HCEC 1CT (cell line): ENCODE measurements at regions not wholly inside any gene's neighbourhood (a gene's known extent, or its start where the extent isn't known, plus 50 kb on each side); places are given as distances from the start of the nearest gene placed in this dataset.

Experiments
- DNase-seq: peaks from one replicate; pipeline ENCODE4 v3.0.0-alpha.2; 2017

DNA sequence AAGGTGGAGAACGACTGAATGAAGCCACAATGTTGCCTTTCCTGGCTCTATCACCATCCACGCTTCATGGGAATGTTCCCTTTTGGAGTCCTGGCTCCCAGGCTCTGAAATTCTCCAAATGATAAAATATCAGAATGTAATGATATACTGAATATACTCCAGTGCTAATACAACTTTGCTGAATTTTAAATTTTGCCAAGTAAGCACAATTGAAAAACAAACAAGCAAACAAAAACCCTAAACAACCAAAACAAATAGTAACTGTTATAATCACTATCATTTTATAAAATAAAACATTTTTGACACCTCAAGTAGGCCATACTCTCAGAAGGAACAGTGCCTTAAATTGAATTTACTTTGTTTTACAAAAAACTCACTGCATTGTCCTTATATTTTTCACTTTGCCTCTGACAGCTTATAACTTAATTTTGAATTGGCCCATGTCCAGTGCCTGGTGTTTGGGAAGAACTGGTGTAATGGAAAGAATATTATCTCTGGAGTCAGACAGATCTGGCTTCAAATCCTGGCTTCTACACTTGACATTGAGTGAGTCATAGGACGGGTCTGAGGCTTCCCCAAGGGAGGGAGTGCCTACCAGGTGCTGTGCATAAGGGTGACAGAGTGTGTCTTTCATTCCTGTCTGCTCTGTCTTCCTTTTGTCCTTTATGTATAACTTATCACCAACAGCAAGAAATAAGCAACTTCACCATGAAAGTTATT lies 698.3 kb downstream of the EPM2A start:
- peak; percentile 11 for DNase-seq

DNA sequence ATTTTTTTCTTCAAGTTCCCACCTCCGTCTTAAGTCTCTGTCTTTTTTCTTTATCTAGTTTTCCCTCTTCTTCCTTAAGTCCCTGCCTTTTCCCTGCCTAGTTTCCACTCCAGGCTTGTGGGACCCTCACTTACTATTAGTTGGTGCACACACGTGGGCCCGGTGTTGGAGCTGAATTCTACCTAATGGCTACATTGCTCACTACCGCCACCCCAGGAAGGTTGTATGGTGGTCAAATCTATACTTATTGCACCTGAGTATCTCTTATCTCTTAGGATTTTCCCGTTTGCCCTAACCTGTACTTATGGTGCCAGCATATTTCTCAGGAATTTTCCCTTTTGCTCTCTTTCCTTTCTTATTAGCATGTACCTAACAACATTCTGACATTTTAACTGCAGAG lies 692.8 kb downstream of the EPM2A start:
- no peak for DNase-seq

DNA sequence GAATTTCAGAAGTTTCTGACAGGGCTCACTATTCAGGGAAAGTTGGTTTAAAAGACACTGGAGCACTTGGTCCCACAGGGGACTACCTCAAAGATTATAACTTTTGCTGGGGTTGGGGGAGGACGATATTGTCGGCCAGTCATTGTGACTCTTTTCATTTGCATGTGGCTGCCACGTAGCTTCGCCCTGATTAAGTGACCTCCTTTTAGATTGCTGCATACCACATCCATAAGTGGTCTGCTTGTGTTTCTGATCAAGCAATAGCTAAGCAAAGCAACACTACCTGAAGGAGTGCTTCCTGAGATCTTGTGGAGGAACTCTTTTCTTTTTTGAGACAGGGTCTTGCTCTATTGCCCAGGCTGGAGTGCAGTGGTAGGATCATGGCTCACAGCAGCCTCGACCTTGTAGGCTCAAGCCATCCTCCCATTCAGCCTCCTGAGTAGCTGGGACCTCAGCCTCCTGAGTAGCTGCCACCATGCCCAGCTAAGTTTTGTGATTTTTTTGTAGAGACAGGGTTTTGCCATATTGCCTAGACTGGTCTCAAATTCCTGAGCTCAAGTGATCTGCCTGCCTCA lies 691.3 kb downstream of the EPM2A start:
- DNase-seq, result no peak

DNA sequence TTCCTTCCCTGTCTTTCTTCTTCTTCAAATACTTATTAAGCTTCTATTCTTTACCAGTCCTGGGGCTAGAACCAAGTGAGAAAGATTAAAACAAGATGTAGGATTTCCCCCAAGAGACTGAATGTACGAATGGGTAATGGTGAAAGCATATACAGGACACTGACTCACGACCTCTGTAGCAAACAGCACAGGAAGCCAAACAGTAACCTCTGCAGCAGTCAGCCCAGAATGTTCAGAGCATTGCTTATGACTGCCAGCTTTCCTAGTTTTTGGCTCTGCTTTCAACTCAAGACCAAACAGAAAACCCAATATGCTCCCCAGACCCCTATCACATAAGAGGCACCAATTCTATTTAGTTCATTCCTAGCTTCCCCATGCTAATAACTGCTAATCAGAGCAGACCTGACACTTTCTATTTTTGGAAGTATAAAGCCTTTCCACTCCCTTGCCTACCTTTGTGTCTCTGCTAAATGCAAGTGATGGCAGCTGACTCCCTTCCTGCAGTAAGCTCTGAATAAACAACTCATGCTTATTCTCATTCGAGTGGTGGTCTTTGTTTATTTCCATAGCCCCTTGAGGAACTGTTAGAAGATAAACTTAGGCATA lies 690.6 kb downstream of the EPM2A start:
- DNase-seq, result peak; percentile 79

DNA sequence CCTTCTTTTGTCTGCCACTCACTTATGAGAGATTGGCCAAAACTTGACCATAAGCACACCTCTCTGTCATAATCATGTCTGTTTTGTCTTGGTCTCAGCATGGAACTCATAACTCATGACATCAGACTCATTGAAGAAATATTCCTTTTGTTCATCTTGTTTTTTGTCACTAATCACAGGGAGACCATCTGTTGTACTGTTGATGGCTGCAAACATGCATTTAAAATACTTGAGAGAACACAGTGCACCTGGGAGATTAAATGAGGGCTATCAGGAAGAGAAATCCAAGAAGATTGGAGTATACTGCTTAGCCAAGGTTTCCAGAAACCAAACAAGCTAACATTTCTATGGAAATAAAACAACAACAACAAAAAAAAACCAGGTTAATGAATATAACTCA lies 689.7 kb downstream of the EPM2A start:
- no peak for DNase-seq

DNA sequence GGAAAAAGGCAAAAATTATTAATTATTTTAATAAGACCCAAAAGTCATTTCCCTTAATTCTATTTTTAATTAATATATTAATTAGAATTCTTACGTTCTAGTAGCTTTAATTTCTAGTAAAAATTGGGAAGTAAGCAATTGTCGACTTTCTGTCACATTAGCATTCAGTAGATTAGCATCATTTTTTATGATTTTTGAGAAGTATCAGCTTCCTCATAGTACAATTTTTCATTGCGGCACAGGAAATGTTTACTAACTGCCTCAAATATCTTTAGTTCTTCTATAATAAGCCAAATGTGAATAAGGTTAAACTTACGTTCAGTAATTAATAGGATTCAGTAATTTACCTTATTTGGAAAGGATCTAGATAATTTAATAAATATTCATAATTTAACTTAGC lies 687.4 kb downstream of the EPM2A start:
- no peak for DNase-seq

DNA sequence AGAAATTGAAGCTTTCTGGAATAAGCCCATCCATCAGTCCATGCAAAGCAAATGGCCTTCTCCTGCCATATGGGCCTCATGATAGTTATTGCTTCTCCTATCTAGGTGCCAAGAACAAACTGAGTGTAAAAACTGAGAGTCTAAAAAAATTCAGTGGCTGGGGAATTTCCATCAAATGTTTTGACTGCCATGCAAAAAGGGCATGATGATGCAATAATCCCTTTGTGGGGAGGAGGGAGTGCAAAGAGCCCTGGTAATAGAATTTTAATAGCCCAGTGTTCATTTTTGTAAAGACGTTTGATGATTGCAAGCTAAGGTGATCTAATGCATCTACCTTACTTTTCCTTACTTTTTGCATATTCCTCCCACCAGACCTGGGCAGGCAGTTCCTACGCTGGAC lies 683.7 kb downstream of the EPM2A start:
- DNase-seq, result no peak

DNA sequence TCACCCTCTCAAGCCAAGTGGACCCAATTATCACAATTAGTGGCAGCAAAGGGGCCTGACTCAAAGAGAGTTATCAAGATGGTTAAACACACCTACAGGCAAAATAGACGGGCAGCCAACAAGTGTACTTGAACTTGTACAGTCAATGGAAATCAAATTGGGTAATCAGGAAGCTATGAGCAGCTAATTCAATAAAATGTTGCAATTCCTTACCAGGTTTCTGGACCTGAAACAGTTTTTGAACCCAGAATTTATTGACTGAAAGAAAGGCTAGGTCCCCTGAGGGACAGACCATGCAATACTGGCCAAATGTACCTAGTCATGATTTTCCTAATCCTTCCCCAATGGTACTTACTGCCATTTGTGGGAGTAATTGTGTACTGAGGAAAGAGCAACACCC lies 679.8 kb downstream of the EPM2A start:
- no peak for DNase-seq

DNA sequence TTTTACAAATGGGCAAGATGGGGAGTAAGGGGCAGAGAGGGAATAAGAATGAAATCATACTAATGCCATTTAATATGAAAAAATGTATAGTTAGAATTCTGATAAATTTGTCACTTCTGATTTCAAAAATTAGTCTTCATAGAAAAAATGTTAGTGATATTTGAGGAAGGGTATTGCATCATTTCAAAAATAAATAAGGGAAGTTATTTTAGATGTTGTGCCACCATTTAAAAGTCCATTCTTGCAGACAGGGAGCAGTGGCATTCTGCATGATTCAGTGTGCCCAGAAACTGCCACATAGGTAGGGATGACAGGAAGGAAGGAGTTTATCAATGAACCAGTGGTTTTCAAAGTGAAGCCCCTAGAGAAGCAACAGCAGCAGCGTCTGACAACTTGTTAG lies 674.6 kb downstream of the EPM2A start:
- no peak for DNase-seq

DNA sequence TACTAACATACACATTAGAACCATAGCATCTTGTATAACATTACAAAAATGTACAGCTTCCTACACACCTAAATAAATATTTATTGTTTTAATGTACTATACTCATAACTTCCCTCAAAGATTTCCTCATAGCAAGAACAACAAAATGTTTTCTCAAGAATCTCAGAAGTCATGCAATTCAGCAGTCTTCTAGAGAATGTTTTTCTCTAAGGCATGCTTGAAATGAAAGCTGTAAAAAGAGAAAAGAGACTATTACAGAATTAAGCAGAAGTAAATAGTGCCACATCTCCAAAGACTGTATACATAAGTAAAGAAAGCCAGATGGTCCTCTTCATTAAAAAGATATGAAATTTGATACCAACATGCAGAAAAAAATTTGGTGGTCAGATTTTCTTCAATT lies 672.2 kb downstream of the EPM2A start:
- no peak for DNase-seq

DNA sequence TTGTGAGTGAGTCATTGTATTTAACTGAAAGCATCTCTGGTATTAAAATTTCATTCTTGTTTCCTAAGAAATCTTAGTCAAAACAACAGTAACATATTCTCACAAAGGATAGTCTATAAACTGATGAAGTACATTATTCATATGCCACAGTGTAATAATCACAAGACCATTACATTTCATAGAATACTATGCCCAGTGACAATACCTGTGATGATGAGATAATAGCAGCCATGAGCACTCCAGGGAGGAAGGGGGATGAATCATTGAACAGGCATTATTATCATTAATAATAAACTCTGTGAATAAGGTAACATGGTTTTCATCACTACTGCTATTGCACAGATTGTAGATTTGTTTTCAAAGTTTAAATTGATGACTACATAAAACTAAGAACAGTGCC lies 667.9 kb downstream of the EPM2A start:
- peak; percentile 29 for DNase-seq

DNA sequence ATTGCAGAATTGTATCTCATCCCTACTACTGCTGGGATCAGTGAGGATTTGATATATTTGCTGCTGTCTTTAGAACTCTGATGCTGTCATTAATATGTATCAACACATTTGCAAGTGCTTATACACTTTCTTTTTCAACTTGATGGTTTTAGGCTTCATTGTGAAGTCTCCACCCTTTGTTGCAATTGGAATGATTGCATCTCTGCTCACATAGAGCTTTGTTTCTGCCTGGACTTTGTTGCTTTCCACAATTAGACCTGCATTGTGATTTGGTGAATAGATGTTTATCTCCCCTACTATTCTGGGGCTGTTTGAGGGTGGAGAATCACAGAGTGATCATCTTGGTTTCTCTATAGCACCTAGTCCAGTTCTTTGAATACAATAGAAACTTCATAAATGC lies 666.7 kb downstream of the EPM2A start:
- no peak for DNase-seq

DNA sequence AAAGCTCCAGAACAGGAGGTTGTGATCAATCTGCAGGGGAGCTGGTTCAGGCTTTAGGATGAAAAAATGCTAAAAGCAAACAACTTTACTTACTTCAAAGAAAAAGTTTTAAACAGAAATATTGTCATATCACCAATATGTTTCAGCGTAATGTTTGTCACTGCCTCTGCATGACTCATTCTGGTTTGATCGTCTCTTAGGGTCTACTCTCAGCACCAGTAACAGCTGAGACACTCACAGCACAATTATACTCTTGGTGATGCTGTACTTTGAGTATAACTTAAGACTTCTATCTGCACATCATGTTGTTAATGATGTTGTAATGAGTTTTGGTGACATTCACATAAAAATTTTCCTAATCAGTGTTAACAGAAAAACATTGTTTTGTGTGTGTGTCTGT lies 665.4 kb downstream of the EPM2A start:
- DNase-seq, result no peak

DNA sequence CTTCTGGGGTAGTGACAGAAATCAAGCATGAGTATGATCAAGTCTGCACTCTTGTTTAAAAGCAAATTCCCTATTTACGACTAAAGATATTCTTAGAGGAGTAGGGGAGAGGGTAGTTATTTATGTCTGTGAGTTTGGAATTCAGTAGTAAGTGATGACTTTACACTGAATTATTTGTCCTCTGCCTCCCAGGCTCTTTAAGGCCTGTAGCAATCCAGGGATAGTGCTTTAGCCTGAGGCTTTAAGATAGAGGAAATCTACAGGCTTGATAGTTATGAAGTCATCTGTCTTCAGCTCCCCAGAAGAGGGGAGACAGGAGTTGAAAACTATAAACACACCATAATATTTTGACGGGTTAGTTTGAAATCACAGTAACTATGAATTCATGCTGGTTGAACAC lies 664.5 kb downstream of the EPM2A start:
- peak; percentile 51 for DNase-seq

DNA sequence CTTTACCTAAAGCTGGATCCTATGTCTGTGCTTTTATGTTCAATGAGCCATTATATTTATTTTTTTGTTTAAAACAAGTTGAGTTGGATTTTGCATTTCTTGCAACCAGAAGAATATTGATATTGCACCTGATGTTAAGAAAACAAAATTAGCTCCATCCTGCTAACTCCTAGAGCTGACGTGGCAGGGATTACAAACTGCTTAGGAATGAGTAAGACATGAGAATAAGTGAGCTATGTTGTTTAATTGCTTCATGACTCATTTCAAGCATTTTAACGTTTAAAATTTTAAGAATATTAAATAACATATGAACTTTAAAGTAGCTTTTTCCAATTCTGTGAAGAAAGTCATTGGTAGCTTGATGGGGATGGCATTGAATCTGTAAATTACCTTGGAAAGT lies 663.5 kb downstream of the EPM2A start:
- DNase-seq, result peak; percentile 80

DNA sequence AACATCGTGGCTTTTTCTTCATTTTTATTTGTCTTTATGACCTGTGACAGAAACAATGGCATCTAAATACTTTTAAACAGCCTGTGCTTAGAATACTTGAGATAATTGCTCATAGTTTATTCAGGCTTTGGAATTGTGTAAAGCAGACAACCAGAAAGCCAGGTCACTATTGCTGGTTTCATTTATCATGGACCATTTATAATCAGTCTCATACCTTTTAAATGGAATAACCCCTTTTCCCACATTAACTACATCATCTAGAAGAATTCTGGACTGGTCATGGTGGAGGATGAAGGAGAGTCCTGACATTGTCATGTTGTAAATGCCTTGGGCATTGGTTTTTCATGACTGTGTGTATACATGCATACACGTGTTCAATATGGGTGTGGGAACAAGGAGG lies 661.5 kb downstream of the EPM2A start:
- DNase-seq, result no peak

DNA sequence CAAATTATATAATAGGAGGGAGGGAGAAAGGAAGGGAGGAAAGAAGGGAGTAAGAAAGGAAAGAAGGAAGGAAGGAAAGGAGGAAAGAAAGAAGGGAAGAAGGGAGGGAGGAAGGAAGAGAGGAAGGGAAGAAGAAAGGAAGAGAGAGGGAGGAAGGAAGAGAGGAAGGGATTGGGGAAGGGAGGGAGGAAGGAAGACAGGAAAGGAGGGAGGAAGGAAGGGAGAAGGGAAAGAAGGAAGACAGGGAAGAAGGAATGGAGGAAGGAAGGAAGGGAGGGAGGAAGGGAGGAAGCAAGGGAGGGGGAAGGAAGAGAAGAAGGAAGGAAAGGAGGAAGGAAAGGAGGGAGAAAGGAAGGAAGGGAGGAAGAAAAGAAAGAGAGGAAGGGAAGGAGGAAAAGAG lies 660.5 kb downstream of the EPM2A start:
- DNase-seq, result no peak

DNA sequence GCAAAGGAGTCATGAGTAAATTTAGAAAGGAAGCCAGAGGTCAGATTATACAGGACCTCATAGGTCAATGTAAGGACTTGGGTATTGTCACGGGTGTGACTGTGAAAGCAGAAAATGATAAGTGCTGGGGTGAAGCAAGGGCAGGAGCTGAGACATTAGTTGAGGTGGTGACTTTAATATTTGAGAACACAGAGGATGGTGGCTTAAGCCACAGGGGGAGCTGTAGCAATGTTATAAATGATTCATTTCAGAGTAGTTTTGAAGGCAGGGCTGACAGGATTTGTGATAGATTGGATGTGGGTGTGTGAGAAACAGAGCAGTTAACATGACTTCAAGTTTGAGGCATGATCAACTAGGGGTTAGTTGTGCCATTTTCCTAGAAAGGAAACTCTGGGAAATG lies 659.9 kb downstream of the EPM2A start:
- DNase-seq, result peak; percentile 8

DNA sequence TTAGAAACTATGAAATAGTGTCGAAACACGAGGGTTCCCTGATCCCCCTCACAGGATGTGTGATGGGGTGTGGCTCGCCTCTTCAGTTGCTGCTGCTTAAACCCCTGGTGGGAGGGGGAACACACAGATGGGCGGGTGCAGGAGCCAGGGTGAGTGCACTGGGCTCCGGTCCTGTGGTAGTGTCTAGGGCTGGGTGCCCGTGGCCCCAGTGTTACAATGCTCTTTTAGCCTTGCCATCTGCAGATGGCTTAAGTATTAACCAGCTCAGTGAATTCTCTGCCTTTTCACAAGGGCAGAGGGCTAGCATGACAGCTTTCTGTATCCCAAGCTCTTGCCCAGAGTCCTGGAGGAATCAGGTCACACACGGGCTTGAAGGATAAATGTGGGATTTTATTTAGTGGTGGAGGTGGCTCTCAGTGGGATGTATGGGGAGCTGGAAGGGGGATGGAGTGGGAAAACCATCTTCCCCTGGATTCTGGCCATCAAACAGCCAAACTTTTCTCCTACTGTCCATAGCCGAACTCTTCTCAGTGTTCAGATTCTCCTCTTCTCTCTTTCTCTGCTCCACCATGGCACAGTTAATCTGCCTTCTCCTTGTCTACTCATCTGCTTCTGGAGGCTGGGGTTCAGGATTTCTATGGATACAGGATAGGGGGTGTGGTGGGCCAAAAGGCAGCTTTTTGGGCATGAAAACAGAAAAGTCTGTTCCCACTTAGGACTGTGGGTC lies 659.0 kb downstream of the EPM2A start:
- DNase-seq, result no peak

DNA sequence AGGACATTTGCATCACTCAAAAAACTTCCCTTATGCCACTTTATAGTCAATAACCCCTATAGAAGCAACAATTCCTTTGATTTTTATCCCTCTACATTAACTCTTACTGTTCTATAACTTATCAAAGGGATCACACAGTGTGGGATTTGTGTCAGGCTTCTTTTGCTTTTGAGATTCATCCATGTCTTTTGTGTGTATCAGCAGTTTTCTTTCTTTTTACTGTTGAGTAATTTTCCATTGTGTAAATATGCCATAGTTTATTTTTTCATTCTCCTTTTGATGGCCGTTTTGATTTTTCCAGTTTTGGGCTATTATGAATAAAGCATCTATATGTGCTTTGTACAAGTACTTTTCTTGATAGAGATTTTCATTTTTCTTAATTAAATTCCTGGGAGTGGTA lies 657.9 kb downstream of the EPM2A start:
- DNase-seq, result no peak

DNA sequence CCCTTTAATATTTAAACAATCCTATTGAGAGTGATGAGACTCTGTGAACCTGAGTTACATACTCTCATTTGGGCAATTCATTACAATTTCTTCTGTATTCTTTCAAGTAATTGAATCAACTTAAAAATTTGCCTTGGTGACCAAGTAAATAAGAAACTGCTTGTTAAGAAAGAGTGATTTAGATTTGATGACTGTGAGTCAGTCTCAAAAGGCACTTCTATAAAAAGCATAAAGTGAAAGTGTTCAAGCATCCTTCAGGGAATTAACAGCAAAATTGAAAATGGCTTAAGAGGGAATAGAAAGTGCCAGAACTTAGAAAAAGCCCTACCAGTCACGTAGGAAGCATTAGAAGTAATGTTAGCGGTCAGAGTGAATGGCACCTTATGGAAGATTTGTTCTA lies 654.7 kb downstream of the EPM2A start:
- no peak for DNase-seq

DNA sequence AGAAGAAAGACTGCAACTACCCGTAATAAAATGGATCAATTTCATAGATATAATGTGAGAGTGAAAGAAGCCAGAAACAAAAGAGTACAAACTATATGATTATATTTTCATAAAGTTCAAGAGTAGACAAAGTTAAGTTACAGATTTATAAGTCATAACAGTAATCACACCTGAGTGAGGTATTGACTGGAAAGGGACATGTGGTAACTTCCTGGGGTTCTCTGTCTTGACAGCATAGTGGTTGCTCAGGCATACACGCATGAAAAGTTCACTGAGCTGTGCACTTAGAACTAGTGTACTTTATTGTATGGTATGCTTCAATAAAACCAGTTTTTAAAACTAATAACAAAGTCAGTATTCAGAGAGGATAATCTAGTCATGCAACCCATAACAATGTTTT lies 653.6 kb downstream of the EPM2A start:
- DNase-seq, result no peak

DNA sequence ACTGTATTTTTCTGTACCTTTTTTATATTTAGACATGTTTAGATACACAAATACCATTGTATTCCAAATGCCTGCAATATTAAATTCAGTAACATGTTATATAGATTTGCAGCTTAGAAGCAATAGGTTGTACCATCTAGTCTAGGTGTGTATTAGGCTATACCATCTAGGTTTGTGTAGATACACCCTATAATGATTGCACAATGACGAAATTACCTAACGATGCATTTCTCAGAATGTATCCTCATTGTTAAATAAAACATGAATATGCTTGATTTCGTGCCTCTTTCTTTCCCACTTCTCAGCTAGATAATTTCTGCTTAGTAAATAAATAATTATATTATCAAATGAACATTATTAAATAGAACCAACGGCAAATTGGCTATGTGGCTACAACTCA lies 653.0 kb downstream of the EPM2A start:
- no peak for DNase-seq

DNA sequence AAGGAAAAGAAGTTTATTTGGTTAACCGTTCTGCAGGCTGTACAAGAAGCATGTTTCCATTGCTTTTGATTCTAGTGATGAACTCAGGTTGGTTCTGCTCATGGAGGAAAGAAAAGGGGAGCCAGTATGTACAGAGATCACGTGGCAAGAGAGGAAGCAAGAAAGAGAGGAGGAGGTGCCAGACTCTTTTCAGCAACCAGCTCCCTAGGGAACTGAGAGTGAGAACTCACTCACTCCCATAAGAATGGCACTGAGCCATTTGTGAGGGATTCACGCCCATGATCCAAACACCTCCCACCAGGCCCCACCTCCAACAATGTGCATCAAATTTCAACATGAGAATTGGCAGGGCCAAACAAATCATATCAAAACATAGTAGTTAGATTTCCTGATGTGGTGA lies 649.1 kb downstream of the EPM2A start:
- DNase-seq, result no peak
